ENCODE measurements at regions not wholly inside any gene's neighbourhood (a gene's known extent, or its start where the extent isn't known, plus 50 kb on each side); places are given as distances from the start of the nearest gene placed in this dataset.

- TF ChIP-seq POLR2AphosphoS5 (IDR thresholded peaks at IDR 0.05; ENCODE audit: insufficient read depth, low read depth, low read length) (no peak), CTCF (IDR thresholded peaks at IDR 0.05; ENCODE audit: extremely low read depth in 1 of 2, insufficient read depth in 1 of 2, low read depth in 1 of 2, low read length in 2 of 2) (no peak), POLR2A (IDR thresholded peaks at IDR 0.05; ENCODE audit: low read depth, low read length) (no peak)
Observed at GRCh38 chr12:42915426-42915825, 325.9 kb upstream of the PRICKLE1 start.

All from endothelial cell of umbilical vein (primary cell).